ENCODE measurements at regions not wholly inside any gene's neighbourhood (a gene's known extent, or its start where the extent isn't known, plus 50 kb on each side); places are given as distances from the start of the nearest gene placed in this dataset.

DNA sequence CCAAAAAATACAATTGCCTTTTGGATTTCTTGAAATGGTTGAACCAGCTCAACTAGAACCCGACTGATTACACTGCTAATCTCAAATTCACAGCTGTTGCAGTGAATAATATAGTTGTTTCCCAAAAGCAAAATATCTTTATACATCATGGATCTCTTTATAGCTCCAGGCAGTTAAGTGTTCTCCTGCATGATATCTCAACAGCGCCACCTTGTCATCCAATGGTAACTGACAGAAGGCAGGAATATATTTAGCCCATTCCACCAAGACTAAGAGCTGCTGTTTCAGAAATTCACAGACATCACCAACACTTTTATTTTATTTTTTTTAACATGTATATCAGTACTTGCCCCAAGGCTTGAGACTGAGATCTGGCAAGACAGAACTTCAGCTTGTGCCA lies 1141.0 kb upstream of the PRR20A start:
- Histone ChIP-seq H3K9me2 (ENCODE audit: insufficient read depth, low read length) (no peaks in the 10 kb centered on the region), H3K4me3 (ENCODE audit: low read length) (no peak overlapping the region), H3F3A (ENCODE audit: insufficient read depth, low read length, poor library complexity, severe bottlenecking) (no peaks in the 10 kb centered on the region), H3K27me3 (ENCODE audit: insufficient read depth, low read depth, low read length) (no peaks in the 10 kb centered on the region), H3K4me2 (ENCODE audit: low read length) (no peak overlapping the region), H2AFZ (ENCODE audit: low read depth, low read length) (no peak overlapping the region), H3K79me2 (replicated peaks; ENCODE audit: insufficient read depth, low read length) (no peaks in the 10 kb centered on the region), H3K36me3 (ENCODE audit: insufficient read depth, low read length) (no peaks in the 10 kb centered on the region), H3K9me3 (ENCODE audit: low read length) (no peaks in the 10 kb centered on the region), H4K20me1 (ENCODE audit: insufficient read depth) (no peaks in the 10 kb centered on the region), H3K27ac (ENCODE audit: low read length) (no peak overlapping the region), H3K9ac (ENCODE audit: low read length) (no peak overlapping the region)
- TF ChIP-seq TAF1 (IDR thresholded peaks at IDR 0.05; ENCODE audit: low read depth) (no peak), MXI1 (conservative IDR thresholded peaks at IDR 0.05; ENCODE audit: poor library complexity, severe bottlenecking) (no peak), POLR2AphosphoS5 (IDR thresholded peaks at IDR 0.05) (no peak), EZH2 (IDR thresholded peaks at IDR 0.05; ENCODE audit: borderline replicate concordance, insufficient read depth, low read length, poor library complexity, severe bottlenecking) (no peak), REST (IDR thresholded peaks at IDR 0.05; ENCODE audit: borderline replicate concordance) (no peak)

GRCh38 chr13:56009418-56009817 lies 1131.3 kb upstream of the PRR20A start:
- H2AFZ ChIP-seq (ENCODE audit: low read depth, low read length): no peak overlapping the region
- H3K9me2 ChIP-seq (ENCODE audit: insufficient read depth, low read length): no peaks in the 10 kb centered on the region
- H3K4me3 ChIP-seq (ENCODE audit: low read length): no peak overlapping the region
- no peaks in the 10 kb centered on the region for H3K27me3 ChIP-seq (ENCODE audit: insufficient read depth, low read depth, low read length)
- no peak overlapping the region for H3K27ac ChIP-seq (ENCODE audit: low read length)
- H3K9me3 ChIP-seq (ENCODE audit: low read length): no peaks in the 10 kb centered on the region
- no peaks in the 10 kb centered on the region for H3K79me2 ChIP-seq (replicated peaks; ENCODE audit: insufficient read depth, low read length)
- no peaks in the 10 kb centered on the region for H4K20me1 ChIP-seq (ENCODE audit: insufficient read depth)
- H3K9ac ChIP-seq (ENCODE audit: low read length): no peak overlapping the region
- H3F3A ChIP-seq (ENCODE audit: insufficient read depth, low read length, poor library complexity, severe bottlenecking): no peaks in the 10 kb centered on the region
- H3K36me3 ChIP-seq (ENCODE audit: insufficient read depth, low read length): no peaks in the 10 kb centered on the region
- no peak overlapping the region for H3K4me2 ChIP-seq (ENCODE audit: low read length)
- TF ChIP-seq CTCF (IDR thresholded peaks at IDR 0.05; ENCODE audit: poor library complexity, severe bottlenecking): no peak
- no peak for TF ChIP-seq RAD21 (conservative IDR thresholded peaks at IDR 0.05)
- no peak for TF ChIP-seq REST (IDR thresholded peaks at IDR 0.05; ENCODE audit: borderline replicate concordance)
- TF ChIP-seq MXI1 (conservative IDR thresholded peaks at IDR 0.05; ENCODE audit: poor library complexity, severe bottlenecking): no peak
- TF ChIP-seq EP300 (conservative IDR thresholded peaks at IDR 0.05; ENCODE audit: poor library complexity, severe bottlenecking): no peak
